Ascending aorta (tissue), 2 donors: ENCODE measurements at regions not wholly inside any gene's neighbourhood (a gene's known extent, or its start where the extent isn't known, plus 50 kb on each side); places are given as distances from the start of the nearest gene placed in this dataset.

ENCODE experiments used
- DNase-seq, 2 donors: peaks; one replicate each; pipeline ENCODE4 v3.0.0-alpha.2; 2019; ENCODE audit warnings: low spot score in 2 of 2
- H3K27ac ChIP-seq, 2 donors: fragments of 200-600 bp; sonication (generic); one replicate each; pipeline ENCODE4 v1.5.1; 2016 to 2017; ENCODE audit warnings: mild to moderate bottlenecking in 1 of 2
- H3K27me3 ChIP-seq: fragments of 200-600 bp; sonication (generic); one replicate; pipeline ENCODE4 v1.5.1; 2017
- H3K36me3 ChIP-seq, 2 donors: fragments of 200-600 bp; sonication (generic); one replicate each; pipeline ENCODE4 v1.5.1; 2016
- H3K4me1 ChIP-seq, 2 donors: fragments of 200-600 bp; sonication (generic); one replicate each; pipeline ENCODE4 v1.5.1; 2016 to 2017; ENCODE audit warnings: mild to moderate bottlenecking in 1 of 2
- H3K4me3 ChIP-seq, 2 donors: fragments of 200-600 bp; sonication (generic); one replicate each; pipeline ENCODE4 v1.5.1; 2016 to 2017; ENCODE audit warnings: mild to moderate bottlenecking in 1 of 2
- H3K9me3 ChIP-seq, 2 donors: fragments of 200-600 bp; sonication (generic); one replicate each; pipeline ENCODE4 v1.5.1; 2016
- CTCF ChIP-seq, 3 experiments: fragments of 200-600 bp in 2 of 3; fragments of 450-650 bp in 1 of 3; sonication (generic) in 2 of 3; IDR thresholded peaks; one replicate each; pipeline ENCODE4 v1.5.1; 2016 to 2019; ENCODE audit warnings: antibody characterized with exemption in 3 of 3, mild to moderate bottlenecking in 1 of 3, moderate library complexity in 1 of 3
- intact Hi-C: fragments of 100-400 bp; cut with DNase I; formaldehyde crosslinking; loops from one replicate; pipeline ENCODE4 v1.15.1; 2023

DNA sequence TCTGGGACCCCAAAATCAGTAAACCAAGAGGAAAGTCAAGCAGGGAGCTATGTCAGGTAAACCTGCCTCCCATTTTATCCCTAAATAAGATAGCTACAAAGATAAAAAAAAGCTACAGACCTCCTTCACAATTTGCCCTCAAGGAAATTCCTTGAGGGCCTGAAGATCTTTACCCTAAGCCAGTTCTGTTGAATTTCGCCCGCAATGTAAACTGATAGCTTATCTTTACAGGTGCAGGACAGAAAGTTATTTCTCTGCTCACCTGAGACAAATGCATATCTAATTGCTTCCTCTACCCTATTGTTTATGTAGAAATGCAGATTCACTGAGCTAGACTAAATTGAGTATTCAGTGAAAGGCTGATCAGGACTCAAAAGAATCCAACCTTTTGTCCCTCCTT, 153.4 kb upstream of the CHRM3 start:
- Histone ChIP-seq H3K9me3 (no peaks in the 10 kb centered on the region), H3K4me3 (no peak overlapping the region), H3K27me3 (no peaks in the 10 kb centered on the region), H3K4me1 (no peaks in the 10 kb centered on the region), H3K36me3 (no peaks in the 10 kb centered on the region), H3K27ac (no peak overlapping the region)
- intact Hi-C loops = no loop called here
- TF ChIP-seq CTCF (IDR thresholded peaks at IDR 0.05) = no peak
- DNase-seq = no peak

DNA sequence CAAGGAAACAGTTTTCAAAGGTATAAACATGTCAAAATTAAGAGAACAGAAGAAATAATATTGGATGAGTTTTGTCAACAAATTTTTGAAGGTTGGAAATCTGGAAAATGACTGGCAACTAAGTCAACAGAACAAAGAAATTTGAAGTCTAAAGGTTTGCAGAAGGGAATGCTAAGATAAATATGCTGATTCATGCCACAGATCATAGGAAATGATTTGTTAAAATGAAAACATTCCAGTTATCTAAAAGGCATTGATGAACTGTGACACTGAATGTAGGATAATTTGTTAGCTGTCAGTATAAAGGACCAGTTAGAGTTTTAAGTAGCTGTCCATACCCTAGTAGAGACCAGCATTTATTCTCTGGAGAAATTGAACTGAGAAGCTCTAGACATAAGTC, 157.9 kb upstream of the CHRM3 start:
- no peaks in the 10 kb centered on the region for H3K4me1 ChIP-seq
- DNase-seq = no peak
- no peak for TF ChIP-seq CTCF (IDR thresholded peaks at IDR 0.05)

GRCh38 chr1:239225396-239225795, 161.0 kb upstream of the CHRM3 start:
- H3K9me3 ChIP-seq = peaks cover 0 to 4% of the 10 kb centered on the region in 2 donors
- no peaks in the 10 kb centered on the region for H3K4me1 ChIP-seq
- DNase-seq = no peak
- H3K36me3 ChIP-seq = no peaks in the 10 kb centered on the region
- H3K27ac ChIP-seq = no peak overlapping the region
- no peak overlapping the region for H3K4me3 ChIP-seq
- intact Hi-C loops = no loop called here
- H3K27me3 ChIP-seq = no peaks in the 10 kb centered on the region
- TF ChIP-seq CTCF (IDR thresholded peaks at IDR 0.05) = no peak

More for the DNA sequence above, 157.9 kb upstream of the CHRM3 start:
- Histone ChIP-seq H3K4me3 (no peak overlapping the region), H3K36me3 (no peaks in the 10 kb centered on the region), H3K27ac (no peak overlapping the region), H3K9me3 (peaks cover 0 to 4% of the 10 kb centered on the region in 2 donors), H3K27me3 (no peaks in the 10 kb centered on the region)
- intact Hi-C loops = no loop called here

DNA sequence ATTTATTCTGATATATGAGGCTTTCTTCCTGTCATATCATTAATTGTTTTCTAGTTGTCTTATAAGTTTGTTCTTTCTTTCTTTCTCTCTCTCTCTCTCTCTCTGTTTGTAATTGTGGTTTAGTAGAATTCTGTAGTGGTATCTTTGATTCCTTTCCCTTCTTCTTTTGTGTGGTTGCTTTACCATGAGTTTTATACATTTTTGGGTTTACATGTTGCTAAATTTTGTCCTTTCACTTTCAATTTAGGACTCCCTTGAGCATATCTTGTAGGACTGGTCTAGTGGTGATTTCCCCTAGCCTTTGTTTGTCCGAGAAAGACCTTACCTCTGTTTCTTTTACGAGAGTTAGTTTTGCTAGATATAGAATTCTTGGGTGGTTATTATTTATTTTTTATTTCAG, 162.3 kb upstream of the CHRM3 start:
- no peaks in the 10 kb centered on the region for H3K4me1 ChIP-seq
- no peak overlapping the region for H3K27ac ChIP-seq
- TF ChIP-seq CTCF (IDR thresholded peaks at IDR 0.05) = no peak
- DNase-seq = no peak
- H3K9me3 ChIP-seq = peaks cover 0 to 4% of the 10 kb centered on the region in 2 donors
- no peak overlapping the region for H3K4me3 ChIP-seq
- H3K36me3 ChIP-seq = no peaks in the 10 kb centered on the region
- intact Hi-C loops = no loop called here
- H3K27me3 ChIP-seq = no peaks in the 10 kb centered on the region

DNA sequence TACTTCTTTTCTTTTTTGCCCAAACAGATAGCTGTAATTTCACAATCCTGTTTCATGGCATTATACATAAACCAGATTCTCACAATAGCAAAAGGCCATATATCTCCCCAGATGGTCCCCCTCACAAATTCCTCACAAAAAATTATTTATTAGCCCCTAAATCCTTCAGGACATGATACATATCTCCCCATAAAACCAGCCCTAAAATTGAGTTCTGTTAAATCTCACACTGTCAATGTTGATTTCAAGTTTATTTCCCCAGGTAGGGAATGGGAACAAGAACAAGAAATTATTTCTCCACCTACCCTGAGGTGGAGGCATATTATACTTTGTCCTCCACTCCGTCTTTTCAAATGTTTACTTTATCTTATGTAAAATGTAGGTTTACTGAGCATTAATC, 163.4 kb upstream of the CHRM3 start:
- Histone ChIP-seq H3K9me3 (peaks cover 0 to 4% of the 10 kb centered on the region in 2 donors), H3K4me3 (no peak overlapping the region), H3K36me3 (no peaks in the 10 kb centered on the region), H3K4me1 (no peaks in the 10 kb centered on the region), H3K27me3 (no peaks in the 10 kb centered on the region), H3K27ac (no peak overlapping the region)
- DNase-seq = no peak
- no peak for TF ChIP-seq CTCF (IDR thresholded peaks at IDR 0.05)
- intact Hi-C loops = no loop called here

DNA sequence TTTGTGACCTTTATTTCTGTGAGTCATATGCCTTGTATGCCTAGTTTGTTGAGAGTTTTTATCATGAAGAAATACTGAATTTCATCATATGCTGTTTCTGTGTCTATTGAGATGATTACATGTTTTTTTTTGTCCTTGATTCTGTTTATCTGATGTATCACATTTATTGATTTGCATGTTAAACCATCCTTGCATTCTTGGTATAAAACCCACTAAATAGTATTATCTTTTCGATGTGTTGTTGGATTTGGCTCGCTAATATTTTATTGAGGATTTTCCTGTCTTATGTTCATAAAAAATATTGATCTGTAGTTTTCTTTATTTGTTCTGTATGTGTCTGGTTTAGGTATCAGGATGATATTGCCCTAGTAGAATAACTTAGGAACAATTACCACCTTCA, 164.7 kb upstream of the CHRM3 start:
- Histone ChIP-seq H3K27me3 (no peaks in the 10 kb centered on the region), H3K27ac (no peak overlapping the region), H3K4me1 (no peaks in the 10 kb centered on the region), H3K36me3 (no peaks in the 10 kb centered on the region), H3K9me3 (peaks cover 0 to 4% of the 10 kb centered on the region in 2 donors), H3K4me3 (no peak overlapping the region)
- intact Hi-C loops = no loop called here
- no peak for TF ChIP-seq CTCF (IDR thresholded peaks at IDR 0.05)
- DNase-seq = no peak
